HG02623 (cell line): ENCODE measurements at regions not wholly inside any gene's neighbourhood (a gene's known extent, or its start where the extent isn't known, plus 50 kb on each side); places are given as distances from the start of the nearest gene placed in this dataset.

Source experiments
- ATAC-seq: cut with Tn5 transposase; IDR thresholded peaks from one replicate; pipeline ENCODE4 v1.9.1; 2021; ENCODE audit warnings: moderate library complexity; ENCODE audit not compliant: unreplicated experiment

DNA sequence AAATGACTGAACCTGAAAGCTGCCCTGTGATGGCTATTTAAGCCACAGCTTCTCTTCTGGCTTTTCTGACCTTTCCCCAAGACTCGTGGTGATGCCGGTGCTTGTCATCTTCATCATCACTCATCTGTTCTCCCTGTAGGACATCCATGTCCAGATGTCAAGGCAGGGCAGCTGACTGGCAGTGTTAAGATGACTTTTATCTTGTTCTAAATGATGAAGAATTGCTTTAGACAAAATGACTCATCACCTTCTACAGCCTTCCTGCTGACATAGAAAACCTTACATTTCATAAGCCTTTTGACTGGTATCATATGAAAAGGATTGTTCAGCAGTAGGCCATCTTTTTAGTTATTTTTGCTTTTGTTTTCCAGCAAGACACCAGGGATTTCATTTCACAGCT lies 67.0 kb upstream of the GPR149 start:
- ATAC-seq = no peak

DNA sequence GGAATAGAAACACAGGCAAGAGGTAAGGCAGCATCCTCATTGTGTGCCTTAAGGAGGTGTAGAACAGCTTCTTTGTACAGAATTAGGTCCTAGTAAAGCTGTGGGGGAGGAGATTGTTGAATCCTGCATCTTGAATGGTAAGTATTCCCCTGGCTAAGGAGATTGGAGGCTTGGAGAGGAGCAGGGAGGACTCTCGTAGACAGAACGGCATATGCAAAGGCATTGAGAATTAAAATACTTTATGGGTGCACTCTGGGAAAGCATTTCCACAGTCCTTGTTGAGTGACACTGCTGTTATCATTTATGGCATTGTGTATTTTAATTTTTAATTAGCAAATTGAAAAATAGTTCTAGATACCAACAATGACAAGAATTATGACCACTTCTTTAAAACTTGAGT lies 66.5 kb upstream of the GPR149 start:
- no peak for ATAC-seq

DNA sequence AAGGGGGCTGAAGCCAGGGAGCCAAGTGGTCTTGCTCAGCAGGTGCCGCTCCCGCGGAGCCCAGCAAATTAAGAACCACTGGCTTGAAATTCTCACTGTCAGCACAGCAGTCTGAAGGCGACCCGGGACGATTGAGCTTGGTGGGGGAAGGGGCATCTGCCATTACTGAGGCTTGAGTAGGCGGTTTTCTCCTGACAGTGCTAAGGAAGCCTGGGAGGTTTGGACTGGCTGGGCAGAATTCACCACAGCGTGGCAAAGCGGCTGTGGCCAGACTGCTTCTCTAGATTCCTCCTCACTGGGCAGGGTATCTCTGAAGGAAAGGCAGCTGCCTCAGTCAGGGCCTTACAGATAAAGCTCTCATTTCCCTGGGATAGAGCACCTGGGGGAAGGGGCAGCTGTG lies 57.0 kb upstream of the GPR149 start:
- ATAC-seq = no peak

DNA sequence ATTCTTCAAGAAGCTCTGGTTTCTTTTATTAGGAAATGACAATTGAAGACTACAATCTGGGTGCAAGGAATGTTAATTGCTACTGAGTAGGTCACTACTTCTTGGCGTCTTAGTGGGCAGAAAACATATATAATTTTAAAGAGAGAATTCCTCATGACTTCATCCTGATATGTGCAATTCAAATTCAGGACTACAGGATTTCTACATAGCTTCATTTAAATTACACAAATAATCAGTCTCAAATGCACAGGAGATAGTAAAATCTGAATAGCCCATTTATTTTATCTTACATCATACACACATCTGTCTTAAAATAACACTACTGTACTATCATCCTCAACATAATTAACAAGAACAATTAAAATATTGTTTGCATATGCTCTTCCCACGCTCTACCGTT lies 52.5 kb upstream of the GPR149 start:
- no peak for ATAC-seq

DNA sequence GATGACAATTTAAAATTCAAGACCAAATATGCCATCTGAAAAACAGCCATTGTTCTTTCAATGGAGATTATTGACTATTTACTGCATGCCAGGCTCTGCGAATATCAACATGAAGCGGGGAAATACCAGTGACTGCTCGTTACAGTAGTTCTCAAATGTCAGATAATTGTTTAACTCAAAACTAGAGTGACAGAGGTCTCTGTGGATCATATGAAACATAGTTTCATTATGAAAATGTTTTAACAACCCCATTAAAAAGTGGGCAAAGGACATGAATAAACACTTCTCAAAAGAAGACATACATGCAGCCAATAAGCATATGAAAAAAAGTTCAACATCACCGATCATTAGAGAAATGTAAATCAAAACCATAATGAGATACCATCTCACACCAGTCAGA lies 50.0 kb upstream of the GPR149 start:
- ATAC-seq = no peak
